HEK293T (cell line): ENCODE measurements at regions not wholly inside any gene's neighbourhood (a gene's known extent, or its start where the extent isn't known, plus 50 kb on each side); places are given as distances from the start of the nearest gene placed in this dataset.

Source experiments
- ARNT ChIP-seq: fragments of 450-650 bp; IDR thresholded peaks from 2 replicates; pipeline ENCODE4 v1.6.1; 2017; ENCODE audit warnings: mild to moderate bottlenecking
- CTBP1 ChIP-seq: fragments of 450-650 bp; IDR thresholded peaks from 2 replicates; pipeline ENCODE4 v1.6.1; 2016; ENCODE audit warnings: borderline replicate concordance
- ELF4 ChIP-seq: fragments of 450-650 bp; IDR thresholded peaks from 2 replicates; pipeline ENCODE4 v1.6.1; 2017; ENCODE audit warnings: antibody characterized with exemption
- FOXM1 ChIP-seq: fragments of 450-650 bp; IDR thresholded peaks from 2 replicates; pipeline ENCODE4 v1.6.1; 2017; ENCODE audit warnings: mild to moderate bottlenecking, borderline replicate concordance
- SP1 ChIP-seq: fragments of 450-650 bp; IDR thresholded peaks from 2 replicates; pipeline ENCODE4 v1.6.1; 2017
- TARDBP ChIP-seq: fragments of 450-650 bp; IDR thresholded peaks from 2 replicates; pipeline ENCODE4 v1.6.1; 2016
- ZNF384 ChIP-seq: fragments of 450-650 bp; IDR thresholded peaks from 2 replicates; pipeline ENCODE4 v1.6.1; 2016
- TF ChIP-seq, protein P1 (sequence below): fragments of 450-650 bp; IDR thresholded peaks from 2 replicates; pipeline ENCODE4 v1.6.1; 2016

DNA sequence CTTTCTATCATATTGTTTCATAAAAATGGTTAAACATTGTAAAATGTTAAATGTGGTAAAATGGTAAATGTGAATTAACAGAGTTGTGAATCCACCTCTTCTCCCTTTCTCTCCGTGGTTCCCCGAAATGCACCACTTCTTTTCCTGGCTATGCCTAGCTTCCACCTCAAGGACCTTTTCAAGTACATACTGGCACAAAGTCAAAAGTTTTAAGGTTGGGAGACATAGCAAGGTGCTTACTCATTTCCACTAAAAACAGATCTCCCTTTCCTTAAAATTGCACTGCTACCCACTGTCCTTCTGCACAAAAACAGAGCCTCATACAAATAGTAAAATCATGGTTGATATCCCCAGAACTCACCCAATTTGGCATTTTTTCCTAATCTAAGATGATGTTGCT lies 558.2 kb downstream of the SLITRK6 start:
- no peak for TF ChIP-seq ARNT
- no peak for TF ChIP-seq ZNF384
- no peak for TF ChIP-seq FOXM1
- no peak for TF ChIP-seq ELF4
- no peak for TF ChIP-seq TARDBP
- TF ChIP-seq CTBP1 = no peak
- TF ChIP-seq, protein P1, sequence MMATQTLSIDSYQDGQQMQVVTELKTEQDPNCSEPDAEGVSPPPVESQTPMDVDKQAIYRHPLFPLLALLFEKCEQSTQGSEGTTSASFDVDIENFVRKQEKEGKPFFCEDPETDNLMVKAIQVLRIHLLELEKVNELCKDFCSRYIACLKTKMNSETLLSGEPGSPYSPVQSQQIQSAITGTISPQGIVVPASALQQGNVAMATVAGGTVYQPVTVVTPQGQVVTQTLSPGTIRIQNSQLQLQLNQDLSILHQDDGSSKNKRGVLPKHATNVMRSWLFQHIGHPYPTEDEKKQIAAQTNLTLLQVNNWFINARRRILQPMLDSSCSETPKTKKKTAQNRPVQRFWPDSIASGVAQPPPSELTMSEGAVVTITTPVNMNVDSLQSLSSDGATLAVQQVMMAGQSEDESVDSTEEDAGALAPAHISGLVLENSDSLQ = no peak
- TF ChIP-seq SP1 = no peak
